ENCODE measurements at regions not wholly inside any gene's neighbourhood (a gene's known extent, or its start where the extent isn't known, plus 50 kb on each side); places are given as distances from the start of the nearest gene placed in this dataset.

GRCh38 chr6:147765541-147765940, 257.1 kb downstream of the SAMD5 start:
- no peak for TF ChIP-seq SUZ12 (IDR thresholded peaks at IDR 0.05; ENCODE audit: extremely low read depth, insufficient read depth, insufficient read length)
- no peak for TF ChIP-seq YY1 (IDR thresholded peaks at IDR 0.05; ENCODE audit: insufficient read depth, insufficient read length)

Measured in NT2/D1 (cell line).